Astrocyte of the cerebellum (primary cell): ENCODE measurements at regions not wholly inside any gene's neighbourhood (a gene's known extent, or its start where the extent isn't known, plus 50 kb on each side); places are given as distances from the start of the nearest gene placed in this dataset.
A peak's percentile ranks its signal among the peaks of the same experiment; 100 is the strongest.
"Not testable (repeated sequence)": the region's sequence is repeated elsewhere in the genome, so short reads cannot be mapped to it uniquely, and the experiment has no call there.

Experiments used
- DNase-seq: peaks from one replicate; pipeline ENCODE4 v3.0.0-alpha.2; 2011; ENCODE audit warnings: low read depth
- H3K4me3 ChIP-seq: 2 replicates; pipeline ENCODE4 v1.5.1; 2011; ENCODE audit warnings: mild to moderate bottlenecking, low read depth, low read length, moderate library complexity
- in situ Hi-C: cut with HindIII; loops from 2 replicates; pipeline ENCODE4 v1.10.0; 2017; ENCODE audit warnings: low sequenced_read_pairs

- DNase-seq, in situ Hi-C loops: not testable (repeated sequence)
- H3K4me3 ChIP-seq, result peak overlapping the region; percentile 36
Measured at GRCh38 chr1:148049115-148049496, 103.0 kb downstream of the NBPF11 start.

GRCh38 chr1:148048423-148049114 lies 103.5 kb downstream of the NBPF11 start:
- in situ Hi-C loops, DNase-seq: not testable (repeated sequence)
- peak overlapping the region; percentile 36 for H3K4me3 ChIP-seq

DNA sequence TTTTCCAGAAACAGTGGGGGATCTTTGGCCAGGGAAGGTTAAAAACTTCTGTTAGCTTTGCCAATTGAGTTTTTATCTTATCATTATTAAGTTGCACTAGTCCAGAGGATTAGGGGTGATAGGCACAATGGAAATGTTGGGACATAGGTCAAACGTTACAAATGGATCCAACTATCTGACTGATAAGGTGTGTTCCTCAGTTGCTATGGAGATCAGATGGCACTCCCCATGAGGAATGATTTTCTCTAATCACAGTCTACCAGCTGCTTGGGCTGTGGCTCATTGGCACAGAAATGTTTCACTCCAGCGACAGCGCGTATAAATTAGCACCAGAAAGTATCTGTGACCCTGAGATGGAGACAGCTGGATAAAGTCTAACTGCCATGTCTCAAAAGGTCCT lies 106.2 kb downstream of the NBPF11 start:
- H3K4me3 ChIP-seq, DNase-seq, in situ Hi-C loops: not testable (repeated sequence)

- in situ Hi-C loops, H3K4me3 ChIP-seq, DNase-seq: not testable (repeated sequence)
Measured at GRCh38 chr1:148044495-148044894, 107.6 kb downstream of the NBPF11 start.
